SHP77 treated with DMSO at 0.1 percent for 48 hours (cell line): ENCODE measurements at regions not wholly inside any gene's neighbourhood (a gene's known extent, or its start where the extent isn't known, plus 50 kb on each side); places are given as distances from the start of the nearest gene placed in this dataset.
"Not testable (repeated sequence)": the region's sequence is repeated elsewhere in the genome, so short reads cannot be mapped to it uniquely, and the experiment has no call there.

ENCODE experiments used
- DNase-seq: peaks from one replicate; lab custom pipeline; 2025; lab: John Stamatoyannopoulos, UW

DNA sequence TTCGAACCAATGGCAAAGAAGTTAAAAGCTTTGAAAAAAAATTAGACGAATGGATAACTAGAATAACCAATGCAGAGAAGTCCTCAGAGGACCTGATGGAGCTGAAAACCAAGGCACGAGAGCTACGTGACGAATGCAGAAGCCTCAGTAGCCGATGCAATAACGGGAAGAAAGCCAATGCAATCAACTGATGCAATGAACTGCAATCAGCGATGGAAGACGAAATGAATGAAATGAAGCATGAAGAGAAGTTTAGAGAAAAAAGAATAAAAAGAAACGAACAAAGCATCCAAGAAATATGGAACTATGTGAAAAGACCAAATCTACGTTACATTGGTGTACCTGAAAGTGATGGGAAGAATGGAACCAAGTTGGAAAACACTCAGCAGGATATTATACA lies 52.6 kb upstream of the MRPS30 start:
- DNase-seq: not testable (repeated sequence)

DNA sequence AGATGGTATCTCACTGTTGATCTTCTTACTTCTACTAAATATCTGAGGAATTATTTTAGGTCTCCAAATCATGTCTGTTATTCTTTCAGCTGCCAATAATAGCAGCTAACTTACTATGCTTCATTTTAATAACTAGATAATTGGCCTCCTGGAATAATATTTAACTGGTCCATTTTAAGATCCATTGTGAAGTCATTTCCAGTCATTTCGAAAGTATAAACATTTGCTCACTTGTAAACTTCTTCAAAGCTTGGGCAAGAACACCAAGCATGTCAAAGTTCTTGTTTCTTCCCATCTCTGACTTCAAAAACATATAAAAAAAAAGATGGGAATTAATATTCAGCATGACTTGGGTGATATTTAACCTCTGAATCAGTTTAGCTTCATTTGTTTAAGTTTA lies 61.4 kb upstream of the MRPS30 start:
- no peak for DNase-seq

DNA sequence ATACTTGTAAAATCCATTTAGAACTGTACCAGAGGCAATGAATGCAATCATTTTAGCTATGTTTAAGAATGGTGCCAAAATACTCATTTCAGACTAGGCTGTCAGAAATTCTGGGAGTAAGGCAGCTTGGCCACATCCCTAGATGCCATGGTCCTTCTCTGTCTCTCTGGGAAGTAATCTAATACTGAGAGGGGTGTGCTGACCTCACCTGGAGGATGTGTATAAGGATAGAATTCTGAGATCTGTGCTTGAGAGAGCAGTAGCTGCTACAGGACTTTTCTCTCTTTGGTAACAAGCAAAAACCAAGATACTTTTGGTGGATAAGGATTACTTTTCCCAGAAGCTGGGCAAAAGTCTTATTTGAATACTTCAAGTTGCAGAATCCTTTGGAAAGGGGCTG lies 68.1 kb upstream of the MRPS30 start:
- DNase-seq: no peak

DNA sequence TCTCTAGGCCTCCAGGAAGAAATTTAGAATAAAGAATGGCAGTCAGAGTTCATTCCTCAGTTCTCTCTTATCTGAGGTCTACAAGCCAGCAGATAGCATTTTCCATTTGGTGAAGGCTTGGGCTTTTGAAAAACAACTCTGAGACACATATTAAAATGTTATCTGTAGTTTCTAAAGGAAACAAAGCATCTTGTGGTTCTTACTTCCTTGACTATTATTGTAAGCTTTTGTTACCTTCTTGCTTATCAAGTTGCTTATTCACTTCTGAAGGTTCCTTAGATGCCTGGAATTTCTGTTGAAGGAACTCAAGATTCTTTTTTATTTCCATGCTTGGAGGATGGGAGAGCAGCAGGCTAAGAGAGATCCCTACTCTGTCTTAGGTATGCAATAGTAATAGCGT lies 79.2 kb upstream of the MRPS30 start:
- DNase-seq: no peak

DNA sequence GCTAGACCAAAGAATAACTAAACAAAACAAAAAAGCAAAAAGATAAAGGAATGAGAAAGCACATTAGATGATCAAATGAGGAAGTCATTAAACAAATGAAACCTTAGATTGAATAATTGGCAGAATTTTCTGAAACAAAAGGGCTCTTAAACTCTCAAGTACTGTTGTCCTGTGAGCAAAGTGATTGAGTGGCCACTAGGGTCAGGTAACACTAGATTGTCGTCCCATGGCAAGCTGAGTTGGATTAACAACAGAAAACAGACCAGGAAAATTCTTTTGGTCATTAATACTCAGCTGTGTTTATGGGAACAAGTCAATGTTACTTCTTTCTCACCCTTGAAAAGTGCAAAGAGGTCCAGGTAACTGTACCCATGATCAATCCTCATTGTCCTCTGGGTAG lies 81.6 kb upstream of the MRPS30 start:
- DNase-seq: no peak

DNA sequence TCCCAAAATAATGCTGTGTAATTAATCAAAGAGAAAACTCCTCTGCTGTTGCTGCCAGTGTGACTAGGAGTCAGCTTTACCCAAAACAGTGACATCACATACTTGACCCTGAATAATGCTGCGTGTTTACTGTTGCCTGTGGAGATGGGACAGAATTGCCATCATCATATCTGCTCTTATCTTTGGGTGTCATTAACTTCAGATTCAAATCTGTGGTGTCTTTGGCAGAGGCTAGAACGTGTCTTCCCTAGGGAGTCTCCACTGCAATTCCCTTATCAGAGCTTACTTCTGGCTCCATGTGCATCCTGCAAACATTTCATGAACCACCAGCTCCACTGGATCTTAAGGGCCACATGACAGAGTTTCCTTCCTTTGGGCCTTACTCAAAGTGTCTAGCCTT lies 88.9 kb upstream of the MRPS30 start:
- no peak for DNase-seq

DNA sequence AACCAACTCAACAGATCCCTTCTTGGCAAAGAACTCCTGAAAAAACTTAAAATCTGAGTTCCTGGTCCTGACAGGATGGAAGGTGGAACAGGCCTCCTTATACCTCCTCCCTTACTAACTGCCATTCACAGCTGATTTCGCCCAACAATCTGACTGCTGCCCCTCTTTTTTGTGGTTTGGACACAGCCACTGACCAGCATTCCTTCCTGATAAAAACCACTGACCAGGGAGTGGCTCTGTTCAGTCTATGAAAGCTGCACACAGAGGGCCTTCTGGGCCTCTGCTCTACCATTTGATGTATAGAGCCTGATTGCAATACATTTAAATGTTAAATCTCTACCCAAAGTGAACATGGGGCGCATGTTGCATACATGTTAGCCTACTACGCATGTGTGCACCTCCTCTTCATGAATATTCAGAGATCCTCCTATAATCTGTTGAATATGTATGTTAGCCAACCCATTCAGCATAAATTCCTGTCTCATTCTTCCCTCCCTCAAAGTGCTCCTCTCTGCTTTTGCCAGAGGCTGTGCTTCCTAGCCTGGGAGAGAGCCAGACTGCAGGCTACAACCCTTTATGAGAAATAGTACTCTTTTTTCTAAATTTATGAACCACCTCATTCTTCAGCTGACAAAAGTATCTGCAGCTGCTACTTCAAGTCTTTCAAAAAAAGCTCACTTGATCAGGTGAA lies 93.7 kb upstream of the MRPS30 start:
- DNase-seq: no peak

DNA sequence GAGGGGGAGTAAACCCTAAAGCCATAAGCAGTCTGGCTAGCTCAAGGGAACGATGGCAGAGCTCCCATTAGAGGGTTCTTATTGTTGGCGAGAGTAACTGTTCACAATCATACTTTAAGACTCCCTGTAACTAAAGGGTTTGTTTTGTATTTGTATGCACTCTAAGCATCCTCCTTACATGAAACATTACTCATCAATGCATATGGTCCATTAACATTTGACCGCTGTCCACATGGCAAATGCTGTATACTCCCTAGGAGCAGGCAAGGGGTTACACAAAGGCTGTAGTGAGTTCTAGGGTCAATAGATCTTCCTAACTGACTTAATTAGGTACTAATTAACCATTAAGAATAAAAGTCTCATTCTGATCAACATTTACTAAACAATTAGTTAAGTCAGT lies 95.3 kb upstream of the MRPS30 start:
- DNase-seq: no peak

DNA sequence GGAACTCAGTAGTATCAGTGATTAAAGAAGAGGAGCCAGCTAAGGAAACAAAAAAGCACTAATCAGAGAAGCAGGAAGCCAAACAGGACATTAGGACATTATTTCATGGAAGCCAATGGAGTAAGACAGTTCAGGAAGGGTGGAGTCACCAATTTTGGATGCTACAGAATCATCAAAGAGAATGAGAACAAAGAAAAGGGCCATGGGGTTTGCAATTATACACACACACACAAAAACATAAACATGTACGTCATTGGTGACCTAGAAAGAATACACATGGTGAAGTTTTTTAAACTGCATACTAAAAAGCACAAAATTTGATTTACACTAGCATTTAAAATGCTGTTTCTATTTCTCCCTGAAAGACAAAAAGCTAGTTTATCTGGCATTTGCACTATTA lies 96.8 kb upstream of the MRPS30 start:
- no peak for DNase-seq

DNA sequence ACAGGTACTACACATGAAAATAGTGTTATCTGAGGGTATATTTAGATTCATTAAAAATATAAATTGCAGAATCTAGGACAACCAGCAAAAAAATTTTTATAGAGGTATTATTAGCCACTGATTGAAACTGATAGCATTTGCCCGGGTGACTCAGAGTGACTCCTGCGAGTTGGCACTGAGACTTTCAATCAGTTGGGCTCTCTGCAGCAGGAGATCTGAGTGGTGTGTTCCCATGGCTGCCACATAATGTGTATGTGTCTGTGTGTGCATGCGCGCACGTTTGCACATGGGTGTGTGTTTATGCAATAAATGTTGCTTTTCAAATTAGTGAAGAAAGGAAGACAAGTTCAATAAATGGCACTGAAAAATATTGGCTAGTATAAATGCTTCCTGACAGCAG lies 100.1 kb upstream of the MRPS30 start:
- DNase-seq: no peak

DNA sequence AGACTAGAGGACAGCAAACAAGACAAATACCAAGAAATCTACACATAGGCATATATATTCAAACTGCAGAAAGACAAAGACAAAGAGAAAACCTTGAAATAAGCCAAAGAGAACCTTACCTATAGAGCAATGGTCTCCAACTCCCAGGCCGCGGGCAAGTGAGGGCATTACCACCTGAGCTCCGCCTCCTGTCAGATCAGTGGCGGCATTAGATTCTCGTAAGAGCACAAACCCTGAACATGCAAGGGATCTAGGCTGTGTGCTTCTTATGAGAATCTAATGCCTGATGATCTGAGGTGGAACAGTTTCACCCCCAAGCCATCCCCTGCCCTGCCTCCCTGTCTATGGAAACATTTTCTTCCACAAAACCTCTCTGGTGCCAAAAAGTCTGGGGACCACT lies 101.0 kb upstream of the MRPS30 start:
- DNase-seq: no peak

DNA sequence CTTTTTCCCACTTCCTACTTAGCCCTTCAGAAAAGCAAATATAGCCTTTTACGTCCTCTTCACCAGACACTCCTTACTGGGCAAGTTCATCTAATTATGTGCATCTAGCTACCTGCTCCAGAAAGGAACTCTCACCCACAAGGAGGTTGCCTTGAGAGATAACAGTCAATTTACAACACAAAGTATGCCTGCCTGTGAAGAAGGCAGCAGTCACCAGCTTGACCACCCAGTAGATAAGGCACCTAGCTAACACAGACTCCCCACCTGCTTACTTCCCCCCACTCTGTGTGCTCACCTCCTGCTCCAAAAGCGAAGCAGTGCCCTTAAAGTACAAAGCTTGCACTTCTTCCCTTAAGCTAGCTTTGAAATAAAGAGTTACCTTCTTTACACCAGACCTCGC lies 111.7 kb upstream of the MRPS30 start:
- no peak for DNase-seq

DNA sequence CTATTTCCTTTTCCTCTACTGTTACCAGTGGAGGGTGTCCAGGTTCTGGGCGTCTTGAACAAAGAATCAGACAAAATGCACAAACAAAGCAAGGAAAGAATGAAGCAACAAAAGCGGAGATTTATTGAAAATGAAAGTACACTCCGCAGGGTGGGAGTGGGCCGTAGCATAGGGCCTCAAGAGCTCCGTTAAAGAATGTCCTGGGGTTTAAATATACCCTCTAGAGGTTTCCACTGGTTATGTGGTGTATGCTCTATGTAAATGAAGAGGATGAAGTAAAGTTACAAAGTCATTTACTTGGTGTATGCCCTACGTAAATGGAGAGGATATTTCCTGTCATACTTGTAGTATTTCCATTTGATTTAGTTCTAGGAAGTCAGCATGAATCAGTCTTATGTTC lies 113.5 kb upstream of the MRPS30 start:
- no peak for DNase-seq

DNA sequence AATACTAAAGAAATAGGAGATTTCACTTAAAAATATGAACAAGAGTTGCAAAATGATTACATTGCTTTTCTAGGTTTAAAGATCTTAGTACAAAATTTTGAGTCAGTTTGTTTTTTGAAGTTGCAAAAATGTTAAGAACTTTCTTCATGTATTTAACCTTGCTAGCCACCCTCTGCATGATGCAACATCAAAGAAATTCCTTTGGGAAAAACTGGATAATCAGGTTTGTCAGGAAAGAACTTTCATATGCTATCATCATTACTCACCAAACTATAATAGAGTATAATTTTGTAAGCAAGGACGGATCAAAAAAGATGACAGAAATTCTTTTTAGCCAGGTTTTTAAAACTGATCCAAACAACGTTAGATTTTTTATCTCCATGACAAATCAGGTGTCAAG lies 116.9 kb upstream of the MRPS30 start:
- no peak for DNase-seq

DNA sequence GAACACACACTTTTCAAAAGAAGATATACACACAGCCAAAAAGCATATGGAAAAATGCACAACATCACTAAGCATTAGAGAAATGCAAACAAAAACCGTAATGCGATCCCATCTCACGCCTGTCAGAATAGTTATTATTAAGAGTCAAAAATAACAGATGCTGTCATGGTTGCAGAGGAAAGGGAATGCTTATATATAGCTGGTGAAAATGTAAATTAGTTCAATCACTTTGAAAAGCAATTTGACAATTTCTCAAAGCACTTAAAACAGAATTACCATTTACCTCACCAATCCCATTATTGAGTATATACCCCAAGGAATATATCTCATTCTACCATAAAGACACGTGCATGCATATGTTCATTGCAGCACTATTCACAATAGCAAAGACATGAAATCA lies 126.8 kb upstream of the MRPS30 start:
- no peak for DNase-seq

DNA sequence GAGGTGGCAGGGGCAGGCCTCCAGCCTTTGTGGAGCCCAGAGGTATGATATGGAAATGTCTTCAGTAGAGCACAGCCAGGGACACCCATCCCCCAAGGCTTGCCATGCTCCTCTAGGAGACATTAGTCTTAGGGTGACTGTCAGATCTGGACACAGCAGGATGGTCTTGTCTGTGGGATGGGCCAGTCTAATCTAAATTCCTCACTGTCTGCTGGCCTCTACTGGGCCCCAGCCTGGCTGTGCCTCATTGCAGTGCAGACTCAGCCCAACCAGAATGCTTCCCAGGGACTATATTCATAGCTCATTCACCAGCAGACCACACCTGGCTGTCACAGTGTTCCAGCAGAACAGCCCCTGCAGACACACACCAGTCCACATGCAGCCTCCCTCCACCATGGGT lies 129.5 kb upstream of the MRPS30 start:
- DNase-seq: no peak

DNA sequence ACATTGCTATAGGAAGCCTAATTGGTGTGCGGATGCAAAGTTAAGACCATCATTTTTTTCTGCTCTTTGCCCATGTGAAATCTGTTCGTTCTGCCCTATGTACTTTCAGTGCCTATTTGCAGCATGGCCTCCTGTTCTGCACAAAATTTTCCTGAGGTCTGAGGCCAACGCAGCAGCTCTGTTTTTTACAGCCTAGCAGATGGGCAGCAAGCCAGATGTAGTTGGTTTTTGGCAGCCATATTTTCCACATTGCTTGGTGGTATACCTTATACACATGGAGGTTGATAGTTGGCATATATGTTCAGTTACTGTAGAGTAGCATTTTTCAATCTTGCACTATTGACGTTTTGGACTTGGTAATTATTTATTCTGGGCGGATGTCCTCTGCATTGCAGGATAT lies 133.5 kb upstream of the MRPS30 start:
- no peak for DNase-seq

DNA sequence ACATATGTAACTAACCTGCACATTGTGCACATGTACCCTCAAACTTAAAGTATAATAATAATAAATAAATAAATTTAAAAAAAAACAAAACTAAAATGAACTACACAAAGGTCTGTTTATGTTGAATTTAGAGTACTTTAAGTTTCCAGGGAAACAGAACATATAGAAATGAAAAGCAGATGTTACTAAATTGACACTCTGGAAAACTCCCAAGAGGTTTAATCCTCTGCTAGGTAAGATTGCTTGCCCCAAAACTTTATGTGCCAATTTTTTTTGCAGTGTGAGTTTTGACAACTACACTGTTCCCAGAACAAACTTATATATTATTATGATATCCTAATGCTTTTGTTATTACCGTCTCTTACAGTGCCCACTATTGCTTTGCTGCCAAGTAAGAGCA lies 134.3 kb upstream of the MRPS30 start:
- DNase-seq: no peak

DNA sequence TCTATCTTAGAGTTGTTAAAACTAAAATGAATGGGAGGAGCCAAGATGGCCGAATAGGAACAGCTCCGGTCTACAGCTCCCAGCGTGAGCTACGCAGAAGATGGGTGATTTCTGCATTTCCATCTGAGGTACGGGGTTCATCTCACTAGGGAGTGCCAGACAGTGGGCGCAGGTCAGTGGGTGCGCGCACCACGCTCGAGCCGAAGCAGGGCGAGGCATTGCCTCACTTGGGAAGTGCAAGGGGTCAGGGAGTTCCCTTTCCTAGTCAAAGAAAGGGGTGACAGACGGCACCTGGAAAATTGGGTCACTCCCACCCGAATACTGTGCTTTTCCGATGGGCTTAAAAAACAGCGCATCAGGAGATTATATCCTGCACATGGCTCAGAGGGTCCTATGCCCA lies 140.3 kb upstream of the MRPS30 start:
- DNase-seq: not testable (repeated sequence)

DNA sequence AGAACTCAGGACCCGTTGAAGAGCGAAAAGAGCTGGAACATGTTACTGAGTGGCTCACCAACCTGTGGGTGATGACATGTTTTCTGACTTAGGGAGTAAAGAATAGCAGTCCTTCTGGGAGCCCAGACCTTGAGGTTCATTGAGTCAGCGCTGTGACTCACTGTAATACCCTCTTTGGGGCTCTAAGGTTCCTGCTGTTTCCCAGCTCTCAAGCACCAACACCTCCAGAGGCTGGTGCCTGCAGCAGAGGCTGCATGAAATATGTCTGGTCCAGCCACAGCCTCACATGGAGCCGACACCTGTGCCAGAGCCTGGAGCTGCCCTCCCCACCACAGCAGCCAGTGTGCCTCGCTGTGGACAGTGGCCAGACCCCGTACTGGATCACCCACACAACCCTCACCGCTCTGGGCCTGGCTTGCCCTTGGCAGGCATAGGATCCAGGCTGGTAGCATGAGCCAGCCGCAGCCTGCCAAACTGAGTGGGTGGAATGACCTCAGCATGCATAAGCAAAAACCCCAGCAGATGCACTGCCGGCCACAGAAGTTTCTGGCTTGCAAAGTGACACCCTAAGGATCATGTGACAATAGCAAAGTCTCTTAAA lies 143.5 kb upstream of the MRPS30 start:
- no peak for DNase-seq

DNA sequence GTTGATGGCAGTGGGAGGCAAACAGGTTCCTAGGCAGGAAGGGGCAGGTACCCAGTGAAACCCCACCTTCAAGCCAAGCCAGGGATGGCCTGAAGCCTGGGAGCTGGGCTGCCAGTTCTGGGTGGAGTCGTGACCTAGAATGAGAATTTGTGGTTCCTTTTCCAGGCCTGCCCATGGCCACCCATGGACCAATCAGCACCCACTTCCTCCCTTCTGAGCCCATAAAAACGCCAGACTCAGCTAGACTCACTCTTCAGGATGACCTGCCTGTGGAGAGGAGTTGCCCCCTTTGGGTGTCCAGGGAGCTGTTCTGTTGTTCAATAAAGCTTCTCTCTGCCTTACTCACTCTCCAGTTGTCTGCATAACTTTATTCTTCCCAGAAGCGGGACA lies 144.0 kb upstream of the MRPS30 start:
- no peak for DNase-seq

DNA sequence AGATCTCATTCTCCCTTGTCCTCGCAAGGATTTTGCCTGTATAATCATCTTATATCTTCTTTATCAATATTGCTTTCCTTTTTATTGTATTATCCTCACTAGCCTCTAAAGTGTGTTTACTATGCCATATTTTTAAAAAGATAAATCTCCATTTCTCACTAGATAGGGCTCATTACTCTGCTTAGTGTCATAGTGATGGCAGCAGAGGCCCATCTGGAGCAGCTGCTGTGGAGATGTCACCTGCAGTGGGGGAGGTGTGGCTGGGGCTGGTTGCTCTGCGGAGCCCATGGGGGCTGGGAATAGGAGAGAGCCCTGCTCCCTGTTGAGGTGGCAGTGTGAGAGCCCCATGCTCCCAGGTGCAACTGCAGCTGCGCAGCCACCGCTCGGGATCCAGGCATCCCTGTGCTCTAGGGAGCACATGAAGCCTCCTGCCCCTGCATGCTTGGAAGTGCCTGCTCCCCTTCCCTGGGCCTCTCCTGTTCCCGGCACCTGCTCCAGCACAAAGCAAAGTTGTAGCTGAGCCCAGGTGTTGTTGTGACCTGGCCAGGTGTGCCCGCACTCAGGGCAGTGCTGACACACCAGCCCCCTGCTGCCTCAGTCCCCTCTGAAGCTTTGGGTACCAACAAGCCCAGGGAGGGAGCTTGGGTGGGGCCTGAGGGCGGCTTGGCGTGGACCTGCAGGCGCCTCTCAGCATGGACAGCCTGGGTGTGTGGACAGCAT lies 144.6 kb upstream of the MRPS30 start:
- peak; percentile 71 for DNase-seq

DNA sequence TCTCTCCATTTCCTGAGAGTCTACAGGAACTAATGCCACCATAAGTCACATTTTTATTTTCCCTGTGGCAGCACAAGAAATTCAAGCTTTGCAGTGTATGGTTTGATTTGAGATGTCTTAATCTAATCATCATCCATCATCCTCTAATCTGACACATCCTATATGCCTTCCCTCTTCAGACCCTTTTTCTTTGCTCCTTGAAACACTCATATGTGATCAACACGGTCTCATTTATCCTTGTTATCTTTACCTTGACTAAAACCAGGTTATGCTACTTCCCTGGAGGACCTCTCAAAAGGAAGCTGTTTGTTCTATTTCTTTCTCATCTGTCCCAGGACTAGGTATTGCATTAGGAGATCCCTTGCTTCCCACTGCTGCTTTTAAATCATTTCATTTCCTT lies 146.9 kb upstream of the MRPS30 start:
- no peak for DNase-seq

DNA sequence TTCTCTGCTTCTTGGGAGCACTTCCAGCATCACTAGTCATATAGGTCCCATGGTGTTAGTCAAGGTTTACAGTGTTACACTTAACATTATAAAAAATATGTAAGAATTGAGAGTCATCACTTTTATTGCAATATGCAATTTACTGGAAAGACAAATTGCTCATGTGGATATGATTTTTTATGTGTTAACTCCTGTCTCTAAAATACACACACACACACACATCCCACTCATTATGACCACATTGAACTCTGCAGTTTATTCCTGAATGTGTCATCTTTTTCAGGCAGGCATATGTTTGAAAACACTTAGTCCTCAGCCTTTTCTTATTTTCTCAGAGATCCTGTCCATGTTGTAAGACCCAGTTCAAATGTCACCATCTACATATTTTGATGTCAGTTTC lies 148.5 kb upstream of the MRPS30 start:
- no peak for DNase-seq
